GM19351 (cell line): ENCODE measurements at regions not wholly inside any gene's neighbourhood (a gene's known extent, or its start where the extent isn't known, plus 50 kb on each side); places are given as distances from the start of the nearest gene placed in this dataset.

Experiments
- ATAC-seq: cut with Tn5 transposase; IDR thresholded peaks from one replicate; pipeline ENCODE4 v1.9.1; 2021; ENCODE audit warnings: mild to moderate bottlenecking, moderate library complexity; ENCODE audit not compliant: unreplicated experiment

- no peak for ATAC-seq
These were observed 610.1 kb upstream of the ARID1B start for GRCh38 chr6:156167016-156167624.

GRCh38 chr6:156166093-156166492 lies 611.1 kb upstream of the ARID1B start:
- no peak for ATAC-seq

GRCh38 chr6:156164701-156165452 lies 612.3 kb upstream of the ARID1B start:
- no peak for ATAC-seq

- ATAC-seq: no peak
These were observed 613.9 kb upstream of the ARID1B start for GRCh38 chr6:156163311-156163710.

GRCh38 chr6:156161471-156161870 lies 615.7 kb upstream of the ARID1B start:
- ATAC-seq: no peak

- no peak for ATAC-seq
These were observed 616.4 kb upstream of the ARID1B start for GRCh38 chr6:156160795-156161165.

GRCh38 chr6:156160007-156160794 lies 617.0 kb upstream of the ARID1B start:
- no peak for ATAC-seq

- ATAC-seq: no peak
These were observed 622.3 kb upstream of the ARID1B start for GRCh38 chr6:156154896-156155295.

GRCh38 chr6:156150391-156150790 lies 626.8 kb upstream of the ARID1B start:
- no peak for ATAC-seq

GRCh38 chr6:156146891-156147290 lies 630.3 kb upstream of the ARID1B start:
- ATAC-seq: no peak

GRCh38 chr6:156131221-156131903 lies 645.8 kb upstream of the ARID1B start:
- peak; percentile 100 for ATAC-seq

GRCh38 chr6:156126535-156126934 lies 650.6 kb upstream of the ARID1B start:
- no peak for ATAC-seq

- no peak for ATAC-seq
These were observed 651.3 kb upstream of the ARID1B start for GRCh38 chr6:156125844-156126243.

- no peak for ATAC-seq
These were observed 653.4 kb upstream of the ARID1B start for GRCh38 chr6:156123731-156124130.

GRCh38 chr6:156121973-156122372 lies 655.2 kb upstream of the ARID1B start:
- ATAC-seq: no peak

GRCh38 chr6:156114541-156114940 lies 658.9 kb upstream of the NOX3 start:
- ATAC-seq: no peak

- ATAC-seq: no peak
These were observed 658.0 kb upstream of the NOX3 start for GRCh38 chr6:156113631-156114030.

GRCh38 chr6:156111913-156112312 lies 656.3 kb upstream of the NOX3 start:
- ATAC-seq: no peak

- ATAC-seq: no peak
These were observed 654.6 kb upstream of the NOX3 start for GRCh38 chr6:156110249-156110648.

- no peak for ATAC-seq
These were observed 654.1 kb upstream of the NOX3 start for GRCh38 chr6:156109713-156110112.

- ATAC-seq: peak; percentile 63
These were observed 652.0 kb upstream of the NOX3 start for GRCh38 chr6:156107624-156108101.
